GM12878 (cell line): ENCODE measurements at regions not wholly inside any gene's neighbourhood (a gene's known extent, or its start where the extent isn't known, plus 50 kb on each side); places are given as distances from the start of the nearest gene placed in this dataset.

Experiments
- ATAC-seq: fragments of 200-7000 bp; cut with Tn5 transposase; 3 replicates; pipeline ENCODE4 v1.9.1; 2020; ENCODE audit warnings: mild to moderate bottlenecking, moderate library complexity
- BruUV-seq: library from RNA; stranded (reverse); fragments of 400-500 nt; replicated peaks from 2 replicates; lab custom pipeline; 2021; lab: Mats Ljungman, UMichigan
- CTCF ChIA-PET: fragments of 300-600 bp; sonication (Branson Sonifier 250); formaldehyde crosslinking; extraction: SDS; loops from one replicate; lab custom pipeline; 2021; ENCODE audit warnings: inconsistent platforms; lab: Yijun Ruan, JAX
- POLR2A ChIA-PET: fragments of 350-600 bp; formaldehyde crosslinking; extraction: SDS; loops from one replicate; lab custom pipeline; 2021; ENCODE audit warnings: inconsistent platforms; lab: Charles Lee
- RAD21 ChIA-PET: fragments of 300-600 bp; sonication (Branson Sonifier 250); formaldehyde crosslinking; loops from one replicate; lab custom pipeline; 2023; ENCODE audit warnings: antibody characterized with exemption; ENCODE audit not compliant: unreplicated experiment; lab: Charles Lee
- SMC1A ChIA-PET: fragments of 300-600 bp; sonication (Branson Sonifier 250); formaldehyde crosslinking; loops from one replicate; lab custom pipeline; 2023; ENCODE audit not compliant: unreplicated experiment, uncharacterized antibody; lab: Charles Lee
- DNase-seq: peaks from one replicate; pipeline ENCODE4 v3.0.0-alpha.2; 2011; ENCODE audit warnings: low read depth, low spot score
- FAIRE-seq: peaks from 3 replicates; lab custom pipeline; 2011; peaks lifted over from hg19 to GRCh38; lab: Jason Lieb, UNC
- H2AFZ ChIP-seq: 2 replicates; pipeline ENCODE4 v1.6.0; 2011; ENCODE audit warnings: low read depth, low read length, control low read depth; ENCODE audit not compliant: control insufficient read depth
- H3K27ac ChIP-seq: 2 replicates; pipeline ENCODE4 v1.5.1; 2011; ENCODE audit warnings: control low read depth; ENCODE audit not compliant: control insufficient read depth, insufficient read depth
- H3K27me3 ChIP-seq, 2 experiments: replicated peaks in 1 of 2; 2 replicates each; pipeline versions ENCODE4 v1.6.0 to v1.6.1; 2011; ENCODE audit warnings: low read length in 1 of 2; ENCODE audit not compliant: control insufficient read depth in 2 of 2, insufficient read depth in 2 of 2
- H3K36me3 ChIP-seq, 2 experiments: 2 replicates each; pipeline ENCODE4 v1.5.1; 2011; ENCODE audit warnings: low read length in 1 of 2; ENCODE audit not compliant: control insufficient read depth in 2 of 2, insufficient read depth in 2 of 2
- H3K4me1 ChIP-seq: 2 replicates; pipeline ENCODE4 v1.6.1; 2011; ENCODE audit warnings: mild to moderate bottlenecking, low read length, moderate library complexity, mixed read lengths; ENCODE audit not compliant: control insufficient read depth, insufficient read depth
- H3K4me2 ChIP-seq: 2 replicates; pipeline ENCODE4 v1.6.0; 2011; ENCODE audit warnings: control low read depth; ENCODE audit not compliant: control insufficient read depth, insufficient read depth
- H3K4me3 ChIP-seq: fragments of 200-600 bp; sonication (generic); 2 replicates; pipeline ENCODE4 v1.5.1; 2016
- H3K79me2 ChIP-seq: 2 replicates; pipeline ENCODE4 v1.6.0; 2011; ENCODE audit warnings: low read length; ENCODE audit not compliant: control insufficient read depth, insufficient read depth
- H3K9ac ChIP-seq: 2 replicates; pipeline ENCODE4 v1.8.0; 2011; ENCODE audit warnings: low read length, control low read depth, mixed read lengths; ENCODE audit not compliant: control insufficient read depth, insufficient read depth
- H3K9me3 ChIP-seq: replicated peaks from 3 replicates; pipeline ENCODE4 v1.5.1; 2011; ENCODE audit warnings: mild to moderate bottlenecking, low read length; ENCODE audit not compliant: control insufficient read depth, insufficient read depth
- H4K20me1 ChIP-seq: 2 replicates; pipeline ENCODE4 v1.6.0; 2011; ENCODE audit not compliant: control insufficient read depth, insufficient read depth
- CEBPB ChIP-seq, 2 experiments: fragments of 150-350 bp in 1 of 2; IDR thresholded peaks; 2 replicates each; pipeline ENCODE4 v1.6.1; 2012 to 2014; ENCODE audit warnings: low read depth in 2 of 2, low read length in 2 of 2, borderline replicate concordance in 1 of 2, inconsistent platforms in 1 of 2
- GABPA ChIP-seq: IDR thresholded peaks from 2 replicates; pipeline ENCODE4 v1.6.1; 2014; ENCODE audit warnings: antibody characterized with exemption, low read depth, mild to moderate bottlenecking, inconsistent platforms
- HDGF ChIP-seq: fragments of 450-650 bp; IDR thresholded peaks from 2 replicates; pipeline ENCODE4 v1.6.1; 2016; ENCODE audit warnings: antibody characterized with exemption
- IKZF1 ChIP-seq: fragments of 450-650 bp; conservative IDR thresholded peaks from 2 replicates; pipeline ENCODE4 v1.6.1; 2017; ENCODE audit warnings: antibody characterized with exemption, mild to moderate bottlenecking
- LARP7 ChIP-seq: fragments of 450-650 bp; IDR thresholded peaks from 2 replicates; pipeline ENCODE4 v1.6.1; 2017; ENCODE audit warnings: mild to moderate bottlenecking
- NFXL1 ChIP-seq: fragments of 450-650 bp; IDR thresholded peaks from 2 replicates; pipeline ENCODE4 v1.6.1; 2017; ENCODE audit warnings: antibody characterized with exemption, mild to moderate bottlenecking, borderline replicate concordance
- RUNX3 ChIP-seq: IDR thresholded peaks from 2 replicates; pipeline ENCODE4 v1.6.1; 2012; ENCODE audit warnings: low read length, inconsistent platforms
- TCF12 ChIP-seq: IDR thresholded peaks from 2 replicates; pipeline ENCODE4 v1.6.1; 2011; ENCODE audit warnings: low read depth, mild to moderate bottlenecking, low read length
- ZNF217 ChIP-seq: fragments of 450-650 bp; IDR thresholded peaks from 2 replicates; pipeline ENCODE4 v1.6.1; 2017; ENCODE audit warnings: antibody characterized with exemption, mild to moderate bottlenecking
- WGBS: methylation state at CpG from one replicate; pipeline ENCODE4 v1.1.6; 2016; ENCODE audit warnings: low lambda C conversion rate; ENCODE audit not compliant: insufficient replicate concordance, insufficient coverage; ENCODE audit errors: missing lambda C conversion rate; 5-methylcytosine and 5-hydroxymethylcytosine counted together
- in situ Hi-C: fragments of 300-500 bp; cut with MboI; formaldehyde crosslinking; loops from 9 replicates; pipeline ENCODE4 v1.14.3; 2018; ENCODE audit warnings: mixed read lengths
- intact Hi-C: fragments of 100-400 bp; cut with micrococcal nuclease; formaldehyde crosslinking; loops from one replicate; pipeline ENCODE4 v1.14.2; 2022; ENCODE audit not compliant: unreplicated experiment

DNA sequence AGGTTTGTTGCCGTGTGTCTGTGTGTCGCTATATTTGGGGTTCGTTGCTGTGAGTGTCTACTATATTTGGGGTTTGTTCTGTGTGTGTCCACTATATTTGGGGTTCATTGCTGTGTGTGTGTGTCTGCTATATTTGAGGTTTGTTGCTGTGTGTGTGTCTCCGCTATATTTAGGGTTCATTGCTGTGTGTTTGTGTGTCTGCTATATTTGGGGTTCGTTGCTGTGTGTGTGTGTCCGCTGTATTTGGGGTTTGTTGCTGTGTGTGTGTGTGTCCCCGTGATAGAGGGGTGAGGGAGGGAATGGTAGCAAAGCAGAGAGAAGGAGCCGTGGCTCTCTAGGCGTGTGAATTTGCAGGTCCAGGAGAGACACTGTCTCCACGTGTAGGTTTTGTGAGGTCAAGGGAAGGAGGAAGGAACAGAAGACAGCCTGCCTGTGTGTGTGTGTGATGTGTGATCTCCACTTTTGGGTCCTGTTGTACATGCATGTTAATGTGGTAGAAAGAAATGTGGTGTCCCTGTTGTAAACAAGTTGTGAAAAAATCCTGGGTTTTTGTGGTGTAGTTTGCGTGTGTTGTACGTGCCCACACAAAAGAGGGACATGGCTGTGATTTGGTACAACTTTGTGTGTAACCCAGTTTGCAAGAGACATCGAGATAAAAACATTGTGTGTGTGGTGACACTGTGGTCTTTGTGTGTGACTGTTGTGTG, 56.3 kb upstream of the ECE1 start:
- SMC1A ChIA-PET: no interaction called here
- H3K4me2 ChIP-seq: peak overlapping the region; percentile 94
- H3K4me1 ChIP-seq: peaks cover 34% of the 10 kb centered on the region
- H3K27me3 ChIP-seq: peaks cover 0 to 2% of the 10 kb centered on the region in 2 experiments; a peak in 1 of 4 replicates
- RAD21 ChIA-PET: interaction anchor here (1.4 to 1.6 kb wide), 2 partner anchors 17 to 56 kb away, joined by 4 to 8 read pairs; partner anchors contain the start of gene ECE1
- WGBS: 15% methylated on average over 13 of the region's 13 CpGs
- peak overlapping the region; percentile 29; the same call in 1 of the 2 replicates for H3K9ac ChIP-seq
- DNase-seq: no peak
- H3K27ac ChIP-seq: no peak overlapping the region
- H3K79me2 ChIP-seq: peaks cover 13% of the 10 kb centered on the region
- FAIRE-seq: no peak
- H3K9me3 ChIP-seq: no peaks in the 10 kb centered on the region; the same call in 2 of the 3 replicates
- H4K20me1 ChIP-seq: no peaks in the 10 kb centered on the region
- ATAC-seq: no peak
- TF ChIP-seq HDGF (peak; percentile 8; the same call in 1 of the 2 replicates), RUNX3 (peak; percentile 31; the same call in 1 of the 2 replicates), GABPA (no peak)
- POLR2A ChIA-PET: interaction anchor here (1.4 kb wide), 1 partner anchor 18 kb away, joined by 7 read pairs; no protein-coding TSS in a partner anchor
- peak overlapping the region; percentile 98 for H3K4me3 ChIP-seq
- intact Hi-C loops (no loop called here), in situ Hi-C loops (no loop called here)
- CTCF ChIA-PET: no interaction called here
- no peaks in the 10 kb centered on the region for H3K36me3 ChIP-seq
- peak overlapping the region; percentile 87 for H2AFZ ChIP-seq
- BruUV-seq: TSS peak; percentile 72

DNA sequence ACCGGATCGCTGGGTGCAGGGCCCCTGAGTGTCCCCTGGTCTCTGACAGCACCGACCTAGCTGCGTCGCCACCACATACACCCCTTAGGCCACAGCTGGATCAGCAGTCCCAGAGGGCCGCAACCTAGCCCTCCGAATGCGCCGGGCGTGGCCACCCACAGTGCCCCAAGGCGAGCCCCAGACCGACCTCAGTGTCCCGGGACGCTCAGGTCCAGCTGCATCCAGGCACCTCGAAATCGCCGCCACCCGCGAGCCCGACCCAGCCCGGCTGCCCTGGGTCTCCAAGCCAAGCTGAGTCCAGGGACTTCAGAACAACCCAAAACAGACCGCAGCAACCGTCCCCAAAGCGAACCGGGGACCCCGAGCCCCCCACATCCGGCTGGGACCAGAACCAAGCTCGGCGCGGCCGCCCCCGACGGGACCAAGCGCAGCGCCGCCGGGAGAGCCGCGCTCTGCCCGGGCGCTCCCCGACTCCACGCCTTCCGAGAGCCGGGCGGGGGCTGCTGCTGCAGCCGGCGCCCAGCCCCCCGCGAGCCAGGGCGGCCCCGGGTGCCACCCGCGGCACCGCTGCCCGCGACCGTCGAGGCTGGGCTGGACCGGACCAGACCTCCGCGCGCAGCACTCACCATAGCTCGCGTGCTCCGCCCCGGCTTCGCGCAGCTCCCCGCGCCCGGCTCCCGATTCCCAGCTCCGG, 54.6 kb upstream of the ECE1 start:
- peaks cover 0 to 2% of the 10 kb centered on the region in 2 experiments; a peak in 1 of 4 replicates for H3K27me3 ChIP-seq
- no peaks in the 10 kb centered on the region; the same call in 2 of the 3 replicates for H3K9me3 ChIP-seq
- 5% methylated on average over 72 of the region's 74 CpGs for WGBS
- H3K79me2 ChIP-seq: peaks cover 13% of the 10 kb centered on the region
- ChIA-PET RAD21 (interaction anchor here (0.8 to 2.3 kb wide), 21 partner anchors 9 to 559 kb away, joined by 3 to 43 read pairs (median 4); partner anchors contain the start of gene ECE1), SMC1A (interaction anchor here (0.7 to 2.0 kb wide), 13 partner anchors 9 to 315 kb away, joined by 3 to 12 read pairs (median 4); partner anchors contain the start of gene ECE1), CTCF (interaction anchor here (0.8 to 3.9 kb wide), 9 partner anchors 10 to 124 kb away, joined by 3 to 29 read pairs (median 6); partner anchors contain the start of gene ECE1), POLR2A (interaction anchor here (0.5 to 4.3 kb wide), 13 partner anchors 9 to 1805 kb away, joined by 3 to 58 read pairs (median 5); partner anchors contain the start of gene ECE1)
- DNase-seq: no peak
- intact Hi-C loops (no loop called here), in situ Hi-C loops (no loop called here)
- no TSS peak for BruUV-seq
- no peaks in the 10 kb centered on the region for H3K36me3 ChIP-seq
- H2AFZ ChIP-seq: peak overlapping the region; percentile 87
- H3K4me3 ChIP-seq: peak overlapping the region; percentile 98
- H4K20me1 ChIP-seq: no peaks in the 10 kb centered on the region
- ATAC-seq: peak; percentile 19
- H3K4me2 ChIP-seq: peak overlapping the region; percentile 94
- peak overlapping the region; percentile 64 for H3K9ac ChIP-seq
- peaks cover 34% of the 10 kb centered on the region for H3K4me1 ChIP-seq
- peak overlapping the region; percentile 43; the same call in 1 of the 2 replicates for H3K27ac ChIP-seq
- FAIRE-seq: no peak
- TF ChIP-seq IKZF1 (peak; percentile 99), TCF12 (0 out of 2 replicates have a peak, but pooled peaks have one; percentile 11), NFXL1 (0 out of 2 replicates have a peak, but pooled peaks have one; percentile 55), ZNF217 (peak; percentile 45; the same call in 1 of the 2 replicates), CEBPB (IDR thresholded peaks at IDR 0.05; ENCODE audit: borderline replicate concordance in 1 of 2, low read depth in 2 of 2, low read length in 2 of 2) (no peak), LARP7 (peak; percentile 90)
